MM.1S (cell line): ENCODE measurements at regions not wholly inside any gene's neighbourhood (a gene's known extent, or its start where the extent isn't known, plus 50 kb on each side); places are given as distances from the start of the nearest gene placed in this dataset.

Source experiments
- DNase-seq: peaks from one replicate; pipeline ENCODE4 v3.0.0-alpha.2; 2015
- H2AFZ ChIP-seq: fragments of 300-600 bp; sonication (generic); 2 replicates; pipeline ENCODE4 v1.6.0; 2016; ENCODE audit warnings: antibody characterized with exemption, low read length
- H3F3A ChIP-seq: fragments of 300-600 bp; sonication (generic); 2 replicates; pipeline ENCODE4 v1.6.1; 2016; ENCODE audit warnings: mild to moderate bottlenecking, antibody characterized with exemption, low read length, moderate library complexity, mixed read lengths; ENCODE audit not compliant: insufficient read depth
- H3K27ac ChIP-seq: fragments of 300-600 bp; sonication (generic); 2 replicates; pipeline ENCODE4 v1.5.1; 2016; ENCODE audit warnings: mild to moderate bottlenecking, low read length
- H3K27me3 ChIP-seq: fragments of 300-600 bp; sonication (generic); replicated peaks from 2 replicates; pipeline ENCODE4 v1.6.0; 2016; ENCODE audit warnings: low read length; ENCODE audit not compliant: insufficient read depth
- H3K36me3 ChIP-seq: fragments of 300-600 bp; sonication (generic); replicated peaks from 2 replicates; pipeline ENCODE4 v1.6.1; 2016; ENCODE audit warnings: mild to moderate bottlenecking, low read length, mixed read lengths; ENCODE audit not compliant: insufficient read depth
- H3K4me1 ChIP-seq: fragments of 300-600 bp; sonication (generic); 2 replicates; pipeline ENCODE4 v1.6.1; 2016; ENCODE audit warnings: low read length, mixed read lengths
- H3K4me2 ChIP-seq: fragments of 300-600 bp; sonication (generic); 2 replicates; pipeline ENCODE4 v1.6.0; 2016; ENCODE audit warnings: low read depth, low read length
- H3K4me3 ChIP-seq: fragments of 300-600 bp; sonication (generic); 2 replicates; pipeline ENCODE4 v1.5.1; 2016; ENCODE audit warnings: low read length, mixed read lengths
- H3K79me2 ChIP-seq: fragments of 300-600 bp; sonication (generic); 2 replicates; pipeline ENCODE4 v1.6.1; 2016; ENCODE audit warnings: mixed run types, low read length, mixed read lengths
- H3K9ac ChIP-seq: fragments of 300-600 bp; sonication (generic); 2 replicates; pipeline ENCODE4 v1.6.1; 2016; ENCODE audit warnings: low read length, mixed read lengths
- H3K9me2 ChIP-seq: fragments of 300-600 bp; sonication (generic); replicated peaks from 2 replicates; pipeline ENCODE4 v1.6.1; 2016; ENCODE audit warnings: mild to moderate bottlenecking, low read length, mixed read lengths; ENCODE audit not compliant: insufficient read depth
- H3K9me3 ChIP-seq: fragments of 300-600 bp; sonication (generic); replicated peaks from 2 replicates; pipeline ENCODE4 v1.6.1; 2016; ENCODE audit warnings: mild to moderate bottlenecking, low read length, mixed read lengths; ENCODE audit not compliant: insufficient read depth
- H4K20me1 ChIP-seq: fragments of 300-600 bp; sonication (generic); 2 replicates; pipeline ENCODE4 v1.6.1; 2016; ENCODE audit warnings: mild to moderate bottlenecking, low read length, moderate library complexity, mixed read lengths; ENCODE audit not compliant: insufficient read depth
- CTCF ChIP-seq: fragments of 300-600 bp; sonication (generic); IDR thresholded peaks from 2 replicates; pipeline ENCODE4 v1.5.1; 2016; ENCODE audit warnings: antibody characterized with exemption, low read length, mixed read lengths
- EZH2 ChIP-seq: fragments of 300-600 bp; sonication (generic); optimal IDR thresholded peaks from 2 replicates; pipeline ENCODE3; 2017; ENCODE audit warnings: low read depth, mild to moderate bottlenecking, antibody characterized with exemption, low read length, mixed read lengths
- EZH2phosphoT487 ChIP-seq: fragments of 300-600 bp; sonication (generic); IDR thresholded peaks from 2 replicates; pipeline ENCODE4 v1.6.1; 2018; ENCODE audit warnings: antibody characterized with exemption, low read length

GRCh38 chr20:22824077-22824476 is 211.0 kb upstream of the SSTR4 start:
- no peak for DNase-seq
- H3K4me2 ChIP-seq, result no peak overlapping the region
- no peak overlapping the region for H3K9ac ChIP-seq
- no peaks in the 10 kb centered on the region for H3K4me1 ChIP-seq
- no peaks in the 10 kb centered on the region for H3K9me2 ChIP-seq
- H3K9me3 ChIP-seq, result no peaks in the 10 kb centered on the region
- H3K79me2 ChIP-seq, result no peaks in the 10 kb centered on the region
- no peaks in the 10 kb centered on the region for H3F3A ChIP-seq
- H3K36me3 ChIP-seq, result no peaks in the 10 kb centered on the region
- H3K4me3 ChIP-seq, result no peak overlapping the region
- H2AFZ ChIP-seq, result no peak overlapping the region
- TF ChIP-seq CTCF, result no peak
- TF ChIP-seq EZH2phosphoT487, result no peak
- TF ChIP-seq EZH2, result no peak
- H3K27me3 ChIP-seq, result no peaks in the 10 kb centered on the region
- no peak overlapping the region for H3K27ac ChIP-seq
- H4K20me1 ChIP-seq, result no peaks in the 10 kb centered on the region

- Histone ChIP-seq H3K36me3 (no peaks in the 10 kb centered on the region), H3K9ac (no peak overlapping the region), H3K4me3 (no peak overlapping the region), H3K4me2 (no peak overlapping the region), H3K79me2 (no peaks in the 10 kb centered on the region), H3K27ac (no peak overlapping the region), H3K4me1 (no peaks in the 10 kb centered on the region), H4K20me1 (no peaks in the 10 kb centered on the region), H3F3A (no peaks in the 10 kb centered on the region), H3K9me3 (no peaks in the 10 kb centered on the region), H3K27me3 (no peaks in the 10 kb centered on the region), H3K9me2 (no peaks in the 10 kb centered on the region), H2AFZ (no peak overlapping the region)
- TF ChIP-seq EZH2phosphoT487 (no peak), CTCF (no peak), EZH2 (no peak)
- no peak for DNase-seq
These were observed 210.0 kb upstream of the SSTR4 start for GRCh38 chr20:22825076-22825475.

DNA sequence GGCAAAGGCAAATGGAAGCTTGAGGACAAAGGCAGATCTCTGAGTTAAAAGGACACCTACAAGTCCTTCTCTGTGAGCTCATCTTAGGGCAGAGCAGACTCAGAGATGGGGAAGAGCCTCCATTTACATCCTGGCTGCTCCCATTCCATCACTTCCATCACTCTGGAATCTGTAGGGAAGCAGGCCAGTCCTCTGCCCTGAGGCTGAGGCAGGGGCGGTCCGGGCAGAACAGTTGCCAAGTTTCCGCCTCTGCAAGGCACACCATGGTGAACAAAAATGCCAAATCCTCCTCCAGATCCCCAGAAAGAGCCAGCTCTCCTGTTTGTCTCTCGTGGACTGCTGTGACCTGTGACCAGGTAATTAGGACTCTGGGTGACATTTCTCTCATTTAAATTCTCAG is 209.6 kb upstream of the SSTR4 start:
- Histone ChIP-seq H3K4me1 (no peaks in the 10 kb centered on the region), H4K20me1 (no peaks in the 10 kb centered on the region), H3K9me2 (no peaks in the 10 kb centered on the region), H2AFZ (no peak overlapping the region), H3K4me3 (no peak overlapping the region), H3K27ac (no peak overlapping the region), H3K79me2 (no peaks in the 10 kb centered on the region), H3K27me3 (no peaks in the 10 kb centered on the region), H3K4me2 (no peak overlapping the region), H3K9me3 (no peaks in the 10 kb centered on the region), H3K36me3 (no peaks in the 10 kb centered on the region), H3K9ac (no peak overlapping the region), H3F3A (no peaks in the 10 kb centered on the region)
- no peak for DNase-seq
- TF ChIP-seq EZH2phosphoT487 (no peak), CTCF (no peak), EZH2 (no peak)
